Activated T-helper 1 cell treated with anti-CD3 and anti-CD28 coated beads, Interleukin-12 subunit alpha, Interleukin-12 subunit beta, Interleukin-2, Interleukin-4 antibody, amounts not matched to agents 30 ng/mL and 10 ng/mL and 1 ng/mL, durations not matched to agents 14 hours and 24 hours and 36 hours (primary cell): ENCODE measurements at regions not wholly inside any gene's neighbourhood (a gene's known extent, or its start where the extent isn't known, plus 50 kb on each side); places are given as distances from the start of the nearest gene placed in this dataset.

Experiments
- DNase-seq: peaks from one replicate; pipeline ENCODE4 v3.0.0; 2021; ENCODE audit warnings: low spot score
- H3K27ac Mint-ChIP-seq: one replicate; pipeline ENCODE4 v1.8.0; 2021; ENCODE audit warnings: mild to moderate bottlenecking, mixed read lengths
- H3K27me3 Mint-ChIP-seq: one replicate; pipeline ENCODE4 v1.8.0; 2022; ENCODE audit warnings: mild to moderate bottlenecking, moderate library complexity, mixed read lengths; ENCODE audit not compliant: insufficient read depth
- H3K36me3 Mint-ChIP-seq: one replicate; pipeline ENCODE4 v1.8.0; 2021; ENCODE audit warnings: low read depth, mixed read lengths
- H3K4me1 Mint-ChIP-seq: one replicate; pipeline ENCODE4 v1.8.0; 2021; ENCODE audit warnings: low read depth, mixed read lengths
- H3K4me3 Mint-ChIP-seq: one replicate; pipeline ENCODE4 v1.8.0; 2021; ENCODE audit warnings: mild to moderate bottlenecking, moderate library complexity, mixed read lengths
- H3K9me3 Mint-ChIP-seq: one replicate; pipeline ENCODE4 v1.8.0; 2021; ENCODE audit warnings: mixed read lengths
- intact Hi-C: fragments of 100-400 bp; cut with micrococcal nuclease; formaldehyde crosslinking; loops from one replicate; pipeline ENCODE4 v1.15.1; 2024

DNA sequence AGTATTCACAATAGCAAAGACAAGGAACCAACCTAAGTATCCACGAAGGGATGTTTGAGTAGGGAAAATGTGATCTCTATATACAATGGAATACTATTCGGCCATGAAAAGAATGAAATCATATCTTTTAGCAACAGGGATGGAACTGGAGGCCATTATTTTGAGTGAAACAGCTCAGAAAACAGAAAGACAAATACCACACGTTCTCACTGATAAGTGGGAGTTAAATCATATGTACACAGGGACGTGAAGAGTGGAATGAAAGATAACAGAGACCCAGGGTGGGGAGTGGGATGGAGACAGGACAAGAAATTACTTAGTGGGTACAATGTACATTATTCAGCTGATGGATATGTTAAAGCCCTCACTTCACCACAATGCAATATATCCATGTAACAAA lies 1012.7 kb downstream of the TBC1D22A start:
- Mint-ChIP-seq H3K4me1 (no peaks in the 10 kb centered on the region), H3K36me3 (no peaks in the 10 kb centered on the region), H3K27ac (no peak overlapping the region), H3K9me3 (no peaks in the 10 kb centered on the region), H3K4me3 (no peak overlapping the region), H3K27me3 (peaks cover 4% of the 10 kb centered on the region)
- intact Hi-C loops = no loop called here
- no peak for DNase-seq

DNA sequence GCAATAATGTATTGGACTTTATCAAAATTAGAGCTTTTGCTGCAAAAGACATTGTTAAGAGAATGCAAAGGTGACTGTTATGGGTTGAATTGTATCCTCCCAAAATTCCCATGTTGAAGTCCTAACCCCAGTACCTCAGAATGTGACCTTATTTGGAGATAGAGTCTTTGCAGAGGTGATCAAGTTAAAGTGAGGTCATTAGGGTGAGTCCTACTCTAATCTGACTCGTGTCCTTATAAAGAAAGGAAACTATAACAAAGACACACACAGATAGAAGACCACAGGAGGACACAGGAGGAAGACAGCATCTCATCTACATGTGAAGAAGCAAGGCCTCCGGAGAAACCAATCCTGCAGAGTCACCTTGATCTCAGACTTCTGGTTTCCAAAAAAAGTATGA lies 1011.2 kb downstream of the TBC1D22A start:
- Mint-ChIP-seq H3K4me1 (no peaks in the 10 kb centered on the region), H3K9me3 (no peaks in the 10 kb centered on the region), H3K36me3 (no peaks in the 10 kb centered on the region)

GRCh38 chr22:47772864-47773263 lies 1010.4 kb downstream of the TBC1D22A start:
- no peaks in the 10 kb centered on the region for H3K4me1 Mint-ChIP-seq
- no peaks in the 10 kb centered on the region for H3K9me3 Mint-ChIP-seq
- intact Hi-C loops = no loop called here
- DNase-seq = no peak
- no peaks in the 10 kb centered on the region for H3K36me3 Mint-ChIP-seq
- H3K27ac Mint-ChIP-seq = no peak overlapping the region
- H3K27me3 Mint-ChIP-seq = peaks cover 4% of the 10 kb centered on the region
- no peak overlapping the region for H3K4me3 Mint-ChIP-seq

More for the DNA sequence above, 1011.2 kb downstream of the TBC1D22A start:
- intact Hi-C loops = no loop called here
- Mint-ChIP-seq H3K4me3 (no peak overlapping the region), H3K27me3 (peaks cover 4% of the 10 kb centered on the region), H3K27ac (no peak overlapping the region)
- DNase-seq = no peak

DNA sequence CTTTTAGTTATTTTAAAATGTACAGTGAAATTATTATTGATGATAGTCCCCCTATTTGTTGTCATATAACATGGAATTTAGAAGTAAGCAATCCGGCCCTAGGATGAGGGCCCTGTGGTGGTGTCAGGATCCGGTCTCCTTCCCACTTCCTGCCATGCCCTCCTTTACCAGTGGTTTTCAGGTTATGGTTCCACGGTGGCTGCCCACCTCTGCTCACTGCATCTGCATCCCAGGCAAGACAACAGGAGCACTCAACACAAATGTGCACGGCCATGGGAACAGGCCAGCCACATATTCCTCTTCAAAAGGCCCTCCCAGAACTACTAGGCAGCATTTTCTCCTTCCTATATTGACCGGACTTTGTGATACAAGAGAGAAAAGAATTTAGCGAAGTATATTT lies 1007.2 kb downstream of the TBC1D22A start:
- intact Hi-C loops = no loop called here
- H3K27me3 Mint-ChIP-seq = no peaks in the 10 kb centered on the region
- H3K27ac Mint-ChIP-seq = no peak overlapping the region
- no peaks in the 10 kb centered on the region for H3K9me3 Mint-ChIP-seq
- H3K36me3 Mint-ChIP-seq = no peaks in the 10 kb centered on the region
- no peak for DNase-seq
- no peaks in the 10 kb centered on the region for H3K4me1 Mint-ChIP-seq
- H3K4me3 Mint-ChIP-seq = no peak overlapping the region

- no peak for DNase-seq
- H3K27me3 Mint-ChIP-seq = no peaks in the 10 kb centered on the region
Measured at GRCh38 chr22:47768027-47768426, 1005.6 kb downstream of the TBC1D22A start.

GRCh38 chr22:47767403-47767802 lies 1005.0 kb downstream of the TBC1D22A start:
- Mint-ChIP-seq H3K27me3 (no peaks in the 10 kb centered on the region), H3K4me3 (no peak overlapping the region), H3K4me1 (no peaks in the 10 kb centered on the region), H3K36me3 (no peaks in the 10 kb centered on the region), H3K9me3 (no peaks in the 10 kb centered on the region), H3K27ac (no peak overlapping the region)
- DNase-seq = no peak
- intact Hi-C loops = no loop called here

More at GRCh38 chr22:47768027-47768426, 1005.6 kb downstream of the TBC1D22A start:
- Mint-ChIP-seq H3K4me1 (no peaks in the 10 kb centered on the region), H3K27ac (no peak overlapping the region), H3K4me3 (no peak overlapping the region), H3K9me3 (no peaks in the 10 kb centered on the region), H3K36me3 (no peaks in the 10 kb centered on the region)
- intact Hi-C loops = no loop called here

DNA sequence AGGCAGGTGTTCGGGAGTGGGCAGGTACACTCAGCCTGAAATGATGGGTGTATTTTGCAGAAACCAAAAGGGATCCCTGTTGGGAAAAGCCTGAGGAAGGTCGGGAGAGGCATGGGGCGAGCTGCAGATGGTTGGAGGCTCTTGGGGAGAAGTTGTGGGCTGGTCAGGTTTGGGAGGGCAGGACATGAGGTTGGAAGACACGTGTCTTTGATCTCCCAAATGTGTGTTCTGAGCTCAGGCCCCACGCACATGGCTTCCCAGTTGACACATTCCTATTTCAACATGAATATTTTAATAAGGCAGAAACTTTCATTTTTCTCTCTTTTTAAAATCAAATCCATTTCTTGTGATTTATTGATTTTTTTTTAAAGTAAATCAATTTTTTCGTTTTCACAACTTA lies 1003.3 kb downstream of the TBC1D22A start:
- Mint-ChIP-seq H3K36me3 (no peaks in the 10 kb centered on the region), H3K4me1 (no peaks in the 10 kb centered on the region), H3K9me3 (no peaks in the 10 kb centered on the region), H3K4me3 (no peak overlapping the region), H3K27me3 (no peaks in the 10 kb centered on the region), H3K27ac (no peak overlapping the region)
- DNase-seq = no peak
- intact Hi-C loops = no loop called here

DNA sequence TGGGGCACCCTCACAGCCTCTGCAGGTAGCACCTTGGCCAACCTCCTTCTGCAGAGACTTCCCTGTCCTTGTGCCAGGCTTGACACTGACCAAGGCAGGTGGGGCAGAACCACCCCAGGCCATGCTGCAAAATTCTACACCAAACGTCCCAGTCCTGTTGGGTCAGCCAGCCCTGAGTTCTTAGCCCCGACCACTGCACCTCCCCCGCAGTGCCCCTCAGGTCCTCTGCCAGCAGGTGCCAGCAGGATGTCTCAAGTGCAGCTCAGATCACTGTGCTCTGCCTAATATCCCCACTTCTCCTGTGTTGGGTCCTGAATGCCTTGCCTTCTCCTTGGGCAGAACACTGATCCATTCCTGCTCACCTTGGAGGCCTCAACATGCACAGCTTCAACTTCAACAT lies 999.7 kb downstream of the TBC1D22A start:
- no peaks in the 10 kb centered on the region for H3K27me3 Mint-ChIP-seq
- intact Hi-C loops = no loop called here
- no peak overlapping the region for H3K27ac Mint-ChIP-seq
- H3K4me3 Mint-ChIP-seq = no peak overlapping the region
- H3K36me3 Mint-ChIP-seq = no peaks in the 10 kb centered on the region
- H3K9me3 Mint-ChIP-seq = no peaks in the 10 kb centered on the region
- H3K4me1 Mint-ChIP-seq = no peaks in the 10 kb centered on the region
- no peak for DNase-seq

DNA sequence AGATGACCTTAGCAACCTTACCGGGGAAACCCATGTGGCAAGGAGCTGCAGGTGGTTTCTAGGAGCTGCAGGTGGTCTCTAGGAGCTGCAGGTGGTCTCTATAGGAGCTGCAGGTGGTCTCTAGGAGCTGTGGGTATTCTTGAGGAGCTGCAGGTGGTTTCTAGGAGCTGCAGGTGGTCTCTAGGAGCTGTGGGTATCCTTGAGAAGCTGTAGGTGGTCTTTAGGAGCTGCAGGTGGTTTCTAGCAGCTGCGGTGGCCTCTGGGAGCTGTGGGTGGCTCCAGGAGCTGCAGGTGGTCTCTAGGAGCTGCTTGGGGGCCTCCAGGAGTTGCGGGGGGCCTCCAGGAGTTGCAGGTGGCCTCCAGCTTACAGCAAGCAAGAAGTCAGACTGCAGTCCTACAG lies 997.5 kb downstream of the TBC1D22A start:
- intact Hi-C loops = no loop called here
- H3K4me1 Mint-ChIP-seq = no peaks in the 10 kb centered on the region

GRCh38 chr22:47757741-47758140 lies 995.3 kb downstream of the TBC1D22A start:
- intact Hi-C loops = no loop called here
- H3K9me3 Mint-ChIP-seq = no peaks in the 10 kb centered on the region
- no peak overlapping the region for H3K4me3 Mint-ChIP-seq
- no peak for DNase-seq
- no peak overlapping the region for H3K27ac Mint-ChIP-seq
- peaks cover 2% of the 10 kb centered on the region for H3K27me3 Mint-ChIP-seq
- H3K36me3 Mint-ChIP-seq = no peaks in the 10 kb centered on the region
- H3K4me1 Mint-ChIP-seq = no peaks in the 10 kb centered on the region

More for the DNA sequence above, 997.5 kb downstream of the TBC1D22A start:
- Mint-ChIP-seq H3K27ac (no peak overlapping the region), H3K9me3 (no peaks in the 10 kb centered on the region), H3K4me3 (no peak overlapping the region), H3K27me3 (peaks cover 2% of the 10 kb centered on the region), H3K36me3 (no peaks in the 10 kb centered on the region)
- DNase-seq = no peak

GRCh38 chr22:47750086-47750485 lies 987.6 kb downstream of the TBC1D22A start:
- Mint-ChIP-seq H3K9me3 (no peaks in the 10 kb centered on the region), H3K27me3 (no peaks in the 10 kb centered on the region), H3K4me1 (no peaks in the 10 kb centered on the region), H3K4me3 (no peak overlapping the region), H3K36me3 (no peaks in the 10 kb centered on the region), H3K27ac (no peak overlapping the region)
- intact Hi-C loops = no loop called here
- DNase-seq = no peak

- Mint-ChIP-seq H3K36me3 (no peaks in the 10 kb centered on the region), H3K4me1 (no peaks in the 10 kb centered on the region), H3K27me3 (no peaks in the 10 kb centered on the region), H3K9me3 (no peaks in the 10 kb centered on the region), H3K27ac (no peak overlapping the region), H3K4me3 (no peak overlapping the region)
- intact Hi-C loops = no loop called here
- no peak for DNase-seq
Measured at GRCh38 chr22:47748957-47749356, 986.5 kb downstream of the TBC1D22A start.

- no peaks in the 10 kb centered on the region for H3K36me3 Mint-ChIP-seq
- H3K4me1 Mint-ChIP-seq = no peaks in the 10 kb centered on the region
- no peak overlapping the region for H3K27ac Mint-ChIP-seq
- H3K27me3 Mint-ChIP-seq = no peaks in the 10 kb centered on the region
- H3K4me3 Mint-ChIP-seq = no peak overlapping the region
- no peak for DNase-seq
- intact Hi-C loops = no loop called here
- no peaks in the 10 kb centered on the region for H3K9me3 Mint-ChIP-seq
Measured at GRCh38 chr22:47748271-47748670, 985.8 kb downstream of the TBC1D22A start.

- no peaks in the 10 kb centered on the region for H3K27me3 Mint-ChIP-seq
- no peaks in the 10 kb centered on the region for H3K36me3 Mint-ChIP-seq
- H3K4me1 Mint-ChIP-seq = no peaks in the 10 kb centered on the region
- DNase-seq = no peak
- no peaks in the 10 kb centered on the region for H3K9me3 Mint-ChIP-seq
- no peak overlapping the region for H3K27ac Mint-ChIP-seq
- no peak overlapping the region for H3K4me3 Mint-ChIP-seq
- intact Hi-C loops = no loop called here
Measured at GRCh38 chr22:47740109-47740805, 977.8 kb downstream of the TBC1D22A start.
